Body of pancreas (tissue), 4 donors: ENCODE measurements at regions not wholly inside any gene's neighbourhood (a gene's known extent, or its start where the extent isn't known, plus 50 kb on each side); places are given as distances from the start of the nearest gene placed in this dataset.

ENCODE experiments used
- CTCF ChIP-seq, 7 experiments: fragments of 450-650 bp in 4 of 7; fragments of 200-600 bp in 3 of 7; sonication (generic) in 3 of 7; IDR thresholded peaks; one replicate each; pipeline ENCODE4 v1.5.1; 2016 to 2019; ENCODE audit warnings: antibody characterized with exemption in 7 of 7
- POLR2A ChIP-seq, 3 donors: fragments of 450-650 bp; IDR thresholded peaks; one replicate each; pipeline ENCODE4 v1.6.1; 2016; ENCODE audit warnings: antibody characterized with exemption in 3 of 3, mild to moderate bottlenecking in 2 of 3

DNA sequence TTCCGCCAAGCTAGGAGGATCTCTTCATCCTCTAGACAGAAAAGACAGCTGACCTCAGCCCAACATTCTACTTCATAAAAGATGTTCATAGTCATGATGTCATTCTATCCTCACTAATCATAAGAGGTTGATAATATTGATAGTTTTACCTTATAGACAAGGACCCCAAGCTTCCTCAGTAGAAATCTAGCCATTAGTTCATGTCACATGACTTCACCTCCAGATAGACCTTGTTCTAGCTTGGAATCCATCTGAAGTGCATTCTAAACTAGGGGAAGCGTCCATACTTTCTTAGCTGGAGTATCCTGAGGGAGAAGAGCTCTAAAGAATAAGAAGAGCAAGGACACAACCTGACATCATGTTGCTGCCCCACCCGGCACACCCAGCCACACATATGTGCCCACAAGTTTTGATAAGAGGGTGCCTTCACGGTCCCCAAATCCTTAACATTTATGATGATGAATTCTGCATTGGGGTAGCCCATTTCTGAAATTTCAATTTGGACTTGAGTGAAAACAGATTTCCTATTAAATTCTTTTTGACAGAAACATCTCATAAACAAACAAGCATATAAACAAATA is 292.5 kb upstream of the STXBP5 start:
- TF ChIP-seq CTCF (IDR thresholded peaks at IDR 0.05) (no peak), POLR2A (IDR thresholded peaks at IDR 0.05) (no peak)
